ENCODE measurements at regions not wholly inside any gene's neighbourhood (a gene's known extent, or its start where the extent isn't known, plus 50 kb on each side); places are given as distances from the start of the nearest gene placed in this dataset.
"Not testable (repeated sequence)": the region's sequence is repeated elsewhere in the genome, so short reads cannot be mapped to it uniquely, and the experiment has no call there.

DNA sequence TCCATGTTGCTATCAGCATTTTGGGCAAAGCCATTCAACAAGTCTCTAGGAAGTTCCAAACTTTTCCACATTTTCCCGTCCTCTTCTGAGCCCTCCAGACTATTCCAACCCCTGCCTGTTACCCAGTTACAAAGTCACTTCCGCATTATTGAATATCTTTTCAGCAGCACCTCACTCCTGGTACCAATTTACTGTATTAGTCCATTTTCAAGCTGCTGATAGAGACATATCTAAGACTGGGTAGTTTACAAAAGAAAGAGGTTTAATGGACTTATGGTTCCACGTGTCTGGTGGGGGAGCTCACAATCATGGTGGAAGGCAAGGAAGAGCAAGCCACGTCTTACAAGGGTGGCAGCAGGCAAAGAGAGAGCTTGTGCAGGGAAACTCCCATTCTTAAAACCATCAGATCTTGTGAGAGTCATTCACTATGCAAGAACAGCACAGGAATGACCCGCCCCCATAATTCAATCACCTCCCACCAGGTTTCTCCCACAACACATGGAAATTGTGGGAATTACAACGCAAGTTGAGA is 435.6 kb upstream of the GRM7 start:
- no peaks in the 10 kb centered on the region for H3K36me3 Mint-ChIP-seq

DNA sequence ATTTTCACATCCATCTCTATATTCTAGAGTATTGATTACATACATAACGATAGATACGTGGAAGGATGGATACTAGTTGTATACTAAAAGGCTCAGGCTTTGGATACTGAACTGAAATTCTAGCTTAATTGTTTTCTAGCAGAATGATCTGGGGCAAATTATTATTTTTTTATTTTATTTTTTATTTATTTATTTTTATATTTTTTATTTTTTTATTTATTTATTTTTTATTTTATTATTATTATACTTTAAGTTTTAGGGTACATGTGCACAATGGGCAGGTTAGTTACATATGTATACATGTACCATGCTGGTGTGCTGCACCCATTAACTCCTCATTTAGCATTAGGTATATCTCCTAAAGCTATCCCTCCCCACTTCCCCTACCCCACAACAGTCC is 432.6 kb upstream of the GRM7 start:
- not testable (repeated sequence) for H3K4me1 Mint-ChIP-seq

More for the DNA sequence above, 435.6 kb upstream of the GRM7 start:
- H3K4me1 Mint-ChIP-seq: no peaks in the 10 kb centered on the region
- H3K9me3 ChIP-seq (ENCODE audit: low read length): no peaks in the 10 kb centered on the region
- H3K27ac ChIP-seq (ENCODE audit: low read depth, low read length): no peak overlapping the region
- H3K27me3 ChIP-seq (ENCODE audit: insufficient read depth, low read length, poor library complexity, severe bottlenecking): no peaks in the 10 kb centered on the region
- no peak overlapping the region for H3K4me3 Mint-ChIP-seq
- DNase-seq: no peak
- H3K9me3 Mint-ChIP-seq: peaks cover 16 to 39% (median 18%) of the 10 kb centered on the region in 5 donors
- no peaks in the 10 kb centered on the region for H3K27me3 Mint-ChIP-seq
- H3K36me3 ChIP-seq (ENCODE audit: insufficient read depth, low read length): no peaks in the 10 kb centered on the region
- H3K4me3 ChIP-seq (ENCODE audit: low read length): no peak overlapping the region
- ChIA-PET POLR2A (no interaction called here), CTCF (no interaction called here)
- no peaks in the 10 kb centered on the region for H3K4me1 ChIP-seq (ENCODE audit: insufficient read depth, low read length)
- H3K27ac Mint-ChIP-seq: no peak overlapping the region

DNA sequence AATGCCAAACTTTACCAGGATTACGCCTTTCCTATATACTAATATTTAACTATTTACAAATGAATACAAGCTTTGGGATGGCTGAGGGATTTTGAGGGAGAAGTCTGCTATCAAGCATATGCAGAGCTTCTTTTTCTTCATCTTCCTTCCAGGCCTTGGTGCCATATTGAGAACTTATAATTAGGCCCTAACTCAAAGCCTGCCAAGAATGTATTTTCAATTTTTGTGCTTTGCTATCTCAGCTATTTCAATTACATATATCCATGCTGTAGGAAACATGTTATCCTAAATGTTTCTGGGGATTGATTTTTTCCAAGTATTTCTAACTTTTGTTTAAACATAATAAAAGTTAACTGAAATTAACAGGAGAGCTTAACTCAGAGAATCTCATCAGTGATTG is 425.0 kb upstream of the GRM7 start:
- Histone ChIP-seq H3K4me3 (ENCODE audit: low read length) (no peak overlapping the region), H3K4me1 (ENCODE audit: insufficient read depth, low read length) (no peaks in the 10 kb centered on the region), H3K27me3 (ENCODE audit: insufficient read depth, low read length, poor library complexity, severe bottlenecking) (no peaks in the 10 kb centered on the region), H3K36me3 (ENCODE audit: insufficient read depth, low read length) (no peaks in the 10 kb centered on the region), H3K9me3 (ENCODE audit: low read length) (no peaks in the 10 kb centered on the region), H3K27ac (ENCODE audit: low read depth, low read length) (no peak overlapping the region)
- Mint-ChIP-seq H3K27ac (no peak overlapping the region), H3K36me3 (no peaks in the 10 kb centered on the region), H3K4me3 (no peak overlapping the region), H3K27me3 (no peaks in the 10 kb centered on the region), H3K4me1 (no peaks in the 10 kb centered on the region), H3K9me3 (peaks cover 0 to 17% (median 2%) of the 10 kb centered on the region in 5 donors)
- no peak for DNase-seq
- ChIA-PET POLR2A (no interaction called here), CTCF (no interaction called here)

More for the DNA sequence above, 432.6 kb upstream of the GRM7 start:
- H3K4me3 ChIP-seq (ENCODE audit: low read length); H3K4me3 Mint-ChIP-seq; H3K4me1 ChIP-seq (ENCODE audit: insufficient read depth, low read length); H3K27ac ChIP-seq (ENCODE audit: low read depth, low read length); DNase-seq; H3K27me3 ChIP-seq (ENCODE audit: insufficient read depth, low read length, poor library complexity, severe bottlenecking); H3K27ac Mint-ChIP-seq; H3K36me3 ChIP-seq (ENCODE audit: insufficient read depth, low read length); H3K9me3 ChIP-seq (ENCODE audit: low read length); H3K27me3 Mint-ChIP-seq; CTCF ChIA-PET; POLR2A ChIA-PET; H3K36me3 Mint-ChIP-seq: not testable (repeated sequence)
- H3K9me3 Mint-ChIP-seq: peaks cover 10 to 25% (median 17%) of the 10 kb centered on the region in 5 donors

DNA sequence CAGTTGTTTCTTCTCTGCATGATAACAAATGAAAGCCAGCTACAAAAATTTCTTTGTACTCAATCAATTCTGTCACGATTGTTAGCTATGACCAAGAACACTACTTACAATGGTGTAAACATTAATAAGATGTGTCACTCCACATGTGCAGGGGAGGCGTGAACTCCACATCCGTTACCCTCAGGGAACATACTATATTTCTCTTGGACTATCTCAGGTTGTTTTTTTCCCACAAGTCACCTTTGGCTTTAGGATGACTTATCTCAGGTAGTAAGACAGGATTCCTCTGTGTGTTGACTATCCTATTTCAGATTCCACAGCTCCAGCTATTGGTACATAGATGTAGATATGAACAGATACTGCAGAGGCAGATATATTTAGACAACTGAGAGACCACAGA is 423.3 kb upstream of the GRM7 start:
- H3K27ac Mint-ChIP-seq: no peak overlapping the region
- Histone ChIP-seq H3K9me3 (ENCODE audit: low read length) (no peaks in the 10 kb centered on the region), H3K27ac (ENCODE audit: low read depth, low read length) (no peak overlapping the region), H3K36me3 (ENCODE audit: insufficient read depth, low read length) (no peaks in the 10 kb centered on the region), H3K4me3 (ENCODE audit: low read length) (no peak overlapping the region), H3K27me3 (ENCODE audit: insufficient read depth, low read length, poor library complexity, severe bottlenecking) (no peaks in the 10 kb centered on the region), H3K4me1 (ENCODE audit: insufficient read depth, low read length) (no peaks in the 10 kb centered on the region)
- no peaks in the 10 kb centered on the region for H3K36me3 Mint-ChIP-seq
- ChIA-PET POLR2A (no interaction called here), CTCF (no interaction called here)
- H3K27me3 Mint-ChIP-seq: no peaks in the 10 kb centered on the region
- no peak overlapping the region for H3K4me3 Mint-ChIP-seq
- H3K4me1 Mint-ChIP-seq: no peaks in the 10 kb centered on the region
- H3K9me3 Mint-ChIP-seq: peaks cover 0 to 22% (median 0%) of the 10 kb centered on the region in 5 donors
- no peak for DNase-seq

DNA sequence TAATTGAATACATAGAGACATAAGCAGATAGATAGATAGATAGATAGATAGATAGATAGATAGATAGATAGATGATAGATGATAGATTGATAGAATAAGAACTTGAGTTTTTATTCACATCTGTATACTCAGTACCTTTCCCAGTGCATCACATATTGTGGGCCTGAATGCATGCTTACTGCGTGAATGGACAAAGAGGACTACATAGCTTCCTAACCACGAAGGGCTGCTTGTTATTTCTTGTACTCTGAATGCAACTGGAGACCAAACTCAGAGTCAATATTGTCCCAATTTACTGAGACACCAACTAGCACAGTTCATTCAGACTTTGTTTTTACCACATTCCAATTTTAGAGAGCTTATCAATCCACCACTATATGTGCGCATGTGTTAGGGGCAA is 422.9 kb upstream of the GRM7 start:
- Mint-ChIP-seq H3K4me3 (no peak overlapping the region), H3K27me3 (no peaks in the 10 kb centered on the region), H3K9me3 (peaks cover 0 to 22% (median 0%) of the 10 kb centered on the region in 5 donors), H3K36me3 (no peaks in the 10 kb centered on the region), H3K27ac (no peak overlapping the region), H3K4me1 (no peaks in the 10 kb centered on the region)
- CTCF ChIA-PET: no interaction called here
- DNase-seq: no peak
- no peak overlapping the region for H3K4me3 ChIP-seq (ENCODE audit: low read length)
- no peaks in the 10 kb centered on the region for H3K36me3 ChIP-seq (ENCODE audit: insufficient read depth, low read length)
- H3K4me1 ChIP-seq (ENCODE audit: insufficient read depth, low read length): no peaks in the 10 kb centered on the region
- no peaks in the 10 kb centered on the region for H3K9me3 ChIP-seq (ENCODE audit: low read length)
- POLR2A ChIA-PET: no interaction called here
- no peaks in the 10 kb centered on the region for H3K27me3 ChIP-seq (ENCODE audit: insufficient read depth, low read length, poor library complexity, severe bottlenecking)
- no peak overlapping the region for H3K27ac ChIP-seq (ENCODE audit: low read depth, low read length)

DNA sequence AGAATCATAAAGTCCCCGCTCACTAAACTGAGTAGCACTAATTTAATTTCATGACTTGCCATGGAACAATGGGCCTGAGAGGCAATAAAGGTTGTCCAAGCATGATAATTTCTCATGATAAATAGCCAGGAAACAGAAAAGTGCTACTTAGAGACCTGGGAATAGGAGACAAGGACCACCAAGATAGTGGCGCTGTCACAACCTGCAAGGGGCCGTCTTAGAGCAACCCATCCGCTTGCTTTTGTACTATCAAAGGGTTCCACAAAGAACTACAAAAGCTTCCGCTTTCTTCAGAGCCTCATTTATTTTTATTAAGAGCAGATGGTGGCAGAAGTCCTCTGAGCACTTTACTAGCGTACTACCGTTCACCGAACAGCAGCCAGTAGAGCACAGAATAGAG is 421.7 kb upstream of the GRM7 start:
- H3K4me1 Mint-ChIP-seq: no peaks in the 10 kb centered on the region
- no peak overlapping the region for H3K27ac Mint-ChIP-seq
- CTCF ChIA-PET: no interaction called here
- H3K27me3 Mint-ChIP-seq: no peaks in the 10 kb centered on the region
- POLR2A ChIA-PET: no interaction called here
- peaks cover 0 to 21% (median under 1%) of the 10 kb centered on the region in 5 donors for H3K9me3 Mint-ChIP-seq
- H3K36me3 Mint-ChIP-seq: no peaks in the 10 kb centered on the region
- H3K4me3 Mint-ChIP-seq: no peak overlapping the region
- Histone ChIP-seq H3K4me3 (ENCODE audit: low read length) (no peak overlapping the region), H3K36me3 (ENCODE audit: insufficient read depth, low read length) (no peaks in the 10 kb centered on the region), H3K9me3 (ENCODE audit: low read length) (no peaks in the 10 kb centered on the region), H3K27me3 (ENCODE audit: insufficient read depth, low read length, poor library complexity, severe bottlenecking) (no peaks in the 10 kb centered on the region), H3K4me1 (ENCODE audit: insufficient read depth, low read length) (no peaks in the 10 kb centered on the region), H3K27ac (ENCODE audit: low read depth, low read length) (no peak overlapping the region)
- DNase-seq: no peak

DNA sequence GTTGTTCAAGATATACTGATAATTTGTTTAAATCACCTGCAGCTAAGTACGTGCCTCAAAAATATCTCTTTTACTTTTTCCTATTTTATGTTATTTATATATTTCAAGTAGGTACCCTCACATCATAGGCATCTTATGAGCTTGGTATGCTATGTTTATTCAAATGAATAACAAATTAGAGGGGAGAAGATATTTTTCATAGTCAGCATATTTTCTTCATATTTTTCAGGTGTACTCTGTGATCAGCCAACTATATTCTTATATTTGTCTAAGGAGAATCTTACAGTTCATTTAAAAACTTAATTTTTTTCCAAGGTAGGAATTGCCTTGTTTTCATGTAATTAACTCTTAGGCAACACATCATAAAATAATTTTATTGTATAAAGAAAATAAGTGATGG is 421.1 kb upstream of the GRM7 start:
- ChIA-PET POLR2A (no interaction called here), CTCF (no interaction called here)
- no peaks in the 10 kb centered on the region for H3K4me1 ChIP-seq (ENCODE audit: insufficient read depth, low read length)
- no peaks in the 10 kb centered on the region for H3K36me3 Mint-ChIP-seq
- H3K27me3 Mint-ChIP-seq: no peaks in the 10 kb centered on the region
- no peak overlapping the region for H3K4me3 Mint-ChIP-seq
- no peak for DNase-seq
- H3K9me3 ChIP-seq (ENCODE audit: low read length): no peaks in the 10 kb centered on the region
- no peak overlapping the region for H3K27ac Mint-ChIP-seq
- peaks cover under 1 to 19% (median 5%) of the 10 kb centered on the region in 5 donors for H3K9me3 Mint-ChIP-seq
- H3K36me3 ChIP-seq (ENCODE audit: insufficient read depth, low read length): no peaks in the 10 kb centered on the region
- H3K4me1 Mint-ChIP-seq: no peaks in the 10 kb centered on the region
- H3K27ac ChIP-seq (ENCODE audit: low read depth, low read length): no peak overlapping the region
- no peak overlapping the region for H3K4me3 ChIP-seq (ENCODE audit: low read length)
- no peaks in the 10 kb centered on the region for H3K27me3 ChIP-seq (ENCODE audit: insufficient read depth, low read length, poor library complexity, severe bottlenecking)

DNA sequence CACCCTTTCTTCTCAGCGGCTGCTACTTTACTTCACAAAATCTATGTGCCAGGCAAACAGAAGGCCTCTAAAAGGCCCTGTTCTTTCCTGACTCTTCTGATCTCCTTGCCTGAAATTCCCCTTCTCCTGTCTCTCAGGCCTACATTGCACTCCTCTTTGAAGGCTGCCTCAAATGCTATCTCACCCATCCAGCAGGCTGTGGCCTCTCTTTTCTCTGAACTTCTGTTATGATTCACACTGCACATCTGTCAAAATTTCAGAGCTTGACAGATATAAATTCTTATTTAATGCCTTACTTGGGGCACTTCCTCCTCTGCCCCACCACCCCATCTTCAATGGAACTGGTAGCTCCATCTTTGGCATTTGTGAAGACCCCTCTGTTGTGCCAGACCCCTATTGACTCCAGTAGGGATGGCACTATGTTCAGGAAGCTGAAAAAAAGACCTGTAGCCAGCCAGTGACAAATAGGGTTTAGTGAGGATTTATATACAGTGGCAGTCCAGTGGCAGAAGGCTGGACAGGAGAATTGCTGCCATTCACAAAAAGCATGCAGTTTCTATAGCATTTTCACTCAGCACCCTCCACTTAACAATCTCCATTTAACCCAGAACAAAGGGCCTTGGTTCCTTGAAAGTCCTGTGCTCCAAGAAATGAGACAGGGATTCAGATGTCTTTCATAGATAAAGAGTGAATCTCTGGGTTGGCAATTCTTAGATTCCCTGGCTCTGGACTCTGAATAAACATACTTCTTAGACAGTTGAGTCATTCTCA is 415.8 kb upstream of the GRM7 start:
- H3K36me3 ChIP-seq (ENCODE audit: insufficient read depth, low read length): no peaks in the 10 kb centered on the region
- ChIA-PET POLR2A (no interaction called here), CTCF (no interaction called here)
- no peak for DNase-seq
- H3K4me3 Mint-ChIP-seq: no peak overlapping the region
- no peaks in the 10 kb centered on the region for H3K27me3 ChIP-seq (ENCODE audit: insufficient read depth, low read length, poor library complexity, severe bottlenecking)
- no peak overlapping the region for H3K27ac Mint-ChIP-seq
- H3K27ac ChIP-seq (ENCODE audit: low read depth, low read length): no peak overlapping the region
- no peaks in the 10 kb centered on the region for H3K9me3 ChIP-seq (ENCODE audit: low read length)
- no peaks in the 10 kb centered on the region for H3K27me3 Mint-ChIP-seq
- no peak overlapping the region for H3K4me3 ChIP-seq (ENCODE audit: low read length)
- H3K4me1 Mint-ChIP-seq: no peaks in the 10 kb centered on the region
- H3K4me1 ChIP-seq (ENCODE audit: insufficient read depth, low read length): no peaks in the 10 kb centered on the region
- H3K9me3 Mint-ChIP-seq: peaks cover 0 to 10% (median 5%) of the 10 kb centered on the region in 5 donors
- no peaks in the 10 kb centered on the region for H3K36me3 Mint-ChIP-seq
